H54 (cell line): ENCODE measurements at regions not wholly inside any gene's neighbourhood (a gene's known extent, or its start where the extent isn't known, plus 50 kb on each side); places are given as distances from the start of the nearest gene placed in this dataset.

Source experiments
- DNase-seq: peaks from one replicate; pipeline ENCODE4 v3.0.0; 2011; ENCODE audit warnings: low spot score, mixed read lengths; ENCODE audit not compliant: insufficient read length
- FAIRE-seq: peaks from 3 replicates; lab custom pipeline; 2011; peaks lifted over from hg19 to GRCh38; lab: Jason Lieb, UNC
- POLR2A ChIP-seq: IDR thresholded peaks from 2 replicates; pipeline ENCODE4 v1.6.1; 2011; ENCODE audit warnings: low read depth, mild to moderate bottlenecking, low read length

- DNase-seq = no peak
- no peak for TF ChIP-seq POLR2A
Observed at GRCh38 chr6:3651698-3652229, 99.7 kb downstream of the PXDC1 start.

GRCh38 chr6:3650959-3651697 is 100.4 kb downstream of the PXDC1 start:
- DNase-seq (no peak), FAIRE-seq (no peak)
- TF ChIP-seq POLR2A = no peak

More at GRCh38 chr6:3651698-3652229, 99.7 kb downstream of the PXDC1 start:
- no peak for FAIRE-seq

DNA sequence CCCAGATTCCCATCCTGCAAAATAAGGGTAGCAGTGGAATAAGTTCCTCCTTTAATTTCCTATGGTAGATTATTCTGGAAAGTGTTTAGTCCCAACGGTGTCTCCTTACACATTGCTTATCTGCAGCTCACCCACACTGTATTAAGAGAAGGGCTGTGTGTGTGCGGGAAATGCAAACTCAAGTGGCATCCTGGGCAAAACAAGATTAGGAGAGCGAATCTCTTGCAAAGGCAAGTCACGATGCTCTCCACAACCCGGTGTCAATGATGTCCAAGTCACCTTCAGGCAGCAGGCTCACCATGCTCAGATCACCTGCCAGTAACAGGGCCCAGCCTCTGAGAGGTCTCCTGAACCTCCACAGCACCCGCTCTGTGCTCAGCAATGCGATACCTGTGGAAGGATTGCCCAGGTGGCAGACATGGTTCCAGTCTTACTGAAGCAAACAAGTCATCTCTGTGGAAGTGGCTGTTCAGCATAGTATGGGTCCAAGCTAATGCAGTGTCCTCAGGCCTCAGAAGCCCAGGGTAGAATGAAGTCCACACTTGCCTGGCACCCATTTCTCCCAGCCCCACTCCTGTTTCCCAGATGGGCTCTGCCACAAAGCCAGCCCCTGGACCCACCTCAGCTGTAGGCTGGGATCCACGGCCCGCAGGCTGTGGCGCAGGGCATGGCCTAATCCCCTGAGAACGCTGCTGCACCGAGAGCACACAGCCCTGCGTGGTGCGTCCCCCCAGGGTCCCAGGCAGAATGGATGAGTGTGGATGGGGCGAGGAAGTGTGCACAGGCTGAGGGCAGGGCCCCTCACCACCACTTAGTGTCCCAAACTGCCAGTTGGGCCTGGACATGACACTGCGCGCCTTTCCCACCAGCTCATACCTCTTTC is 101.2 kb downstream of the PXDC1 start:
- FAIRE-seq (no peak), DNase-seq (no peak)
- TF ChIP-seq POLR2A = no peak

DNA sequence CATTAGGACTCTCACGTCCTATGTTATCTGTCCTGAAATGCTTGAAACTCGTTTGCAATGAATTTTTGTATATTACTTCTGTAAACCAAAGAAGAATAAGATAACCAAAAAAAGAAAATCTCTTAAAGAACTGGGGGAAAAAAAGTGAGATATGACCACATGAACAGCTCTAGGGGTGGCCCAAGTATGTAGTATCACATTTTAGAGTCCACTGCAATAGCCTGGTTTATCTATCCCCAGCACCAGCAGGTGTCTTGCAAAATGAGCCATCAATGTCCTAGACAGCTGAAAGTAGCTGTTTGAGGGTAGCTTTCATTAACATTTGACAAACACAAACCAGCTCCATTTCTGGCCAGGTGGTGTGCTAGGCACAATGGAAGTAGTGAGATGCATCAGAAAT is 102.8 kb downstream of the PXDC1 start:
- no peak for TF ChIP-seq POLR2A
- DNase-seq (no peak), FAIRE-seq (no peak)

GRCh38 chr6:3646616-3647362 is 104.7 kb downstream of the PXDC1 start:
- TF ChIP-seq POLR2A = no peak
- DNase-seq (no peak), FAIRE-seq (no peak)

DNA sequence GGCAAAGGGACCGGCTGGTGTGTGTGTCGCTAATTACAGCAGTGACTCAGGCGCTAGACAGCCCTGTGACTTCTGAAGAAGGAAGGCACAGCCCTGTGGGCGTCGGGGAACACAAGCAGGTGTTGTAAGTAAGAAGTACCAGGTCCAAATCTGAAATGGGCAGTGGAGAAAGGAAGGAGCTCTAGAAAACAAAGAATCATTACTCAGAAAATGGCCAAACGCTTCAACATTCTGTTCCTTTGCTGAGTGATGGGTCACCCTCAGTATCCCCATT is 106.8 kb downstream of the PXDC1 start:
- no peak for TF ChIP-seq POLR2A

DNA sequence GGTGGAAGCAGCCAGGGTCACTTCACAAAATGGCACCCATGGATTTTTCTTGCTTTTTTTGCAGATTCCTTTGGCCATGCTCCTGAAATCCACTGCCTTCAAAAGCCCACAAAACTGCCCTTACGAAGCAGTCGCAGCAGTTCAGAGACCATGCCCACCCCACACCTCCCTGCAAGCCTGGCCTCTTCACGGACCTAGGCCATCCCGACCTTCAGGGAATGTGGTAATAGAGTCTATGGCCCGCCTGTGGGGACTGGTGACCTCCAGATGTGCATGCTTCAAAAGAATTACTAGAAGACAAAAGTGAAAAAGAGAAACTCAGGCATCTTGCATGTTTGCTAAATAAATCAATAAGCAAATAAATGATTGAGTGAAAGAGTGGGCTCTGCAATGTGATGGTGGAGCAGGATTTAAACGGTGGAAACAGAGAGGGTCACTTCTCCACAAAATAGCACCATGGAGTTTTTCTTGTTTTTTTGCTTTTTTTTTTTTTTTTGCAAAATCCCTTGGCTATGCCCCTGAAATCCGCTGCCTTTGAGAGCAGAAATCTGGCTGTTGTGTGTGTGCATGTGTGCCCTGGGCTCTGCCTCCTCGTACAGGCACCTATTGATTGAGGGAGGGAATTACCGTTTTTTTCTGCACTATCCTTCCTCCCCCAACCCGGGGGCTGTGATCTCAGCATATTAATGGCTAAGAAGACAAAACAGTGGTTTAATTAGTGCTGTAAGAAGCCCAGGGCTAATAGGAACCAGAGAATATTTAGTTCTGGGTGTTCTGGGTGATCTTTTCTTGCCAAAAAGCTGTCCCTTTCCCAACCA is 107.4 kb downstream of the PXDC1 start:
- DNase-seq = no peak
- no peak for FAIRE-seq
- TF ChIP-seq POLR2A = no peak

More for the DNA sequence above, 106.8 kb downstream of the PXDC1 start:
- DNase-seq (no peak), FAIRE-seq (no peak)

- no peak for FAIRE-seq
- no peak for DNase-seq
Observed at GRCh38 chr6:3640868-3641267, 110.6 kb downstream of the PXDC1 start.

GRCh38 chr6:3638662-3639061 is 112.9 kb downstream of the PXDC1 start:
- FAIRE-seq (no peak), DNase-seq (no peak)
- no peak for TF ChIP-seq POLR2A

More at GRCh38 chr6:3640868-3641267, 110.6 kb downstream of the PXDC1 start:
- no peak for TF ChIP-seq POLR2A

GRCh38 chr6:3636060-3636459 is 115.5 kb downstream of the PXDC1 start:
- TF ChIP-seq POLR2A = no peak
- FAIRE-seq = no peak
- no peak for DNase-seq

GRCh38 chr6:3635482-3635881 is 116.0 kb downstream of the PXDC1 start:
- no peak for FAIRE-seq
- TF ChIP-seq POLR2A = no peak
- DNase-seq = no peak

- FAIRE-seq = no peak
- no peak for DNase-seq
- TF ChIP-seq POLR2A = no peak
Observed at GRCh38 chr6:3634280-3634816, 117.2 kb downstream of the PXDC1 start.

DNA sequence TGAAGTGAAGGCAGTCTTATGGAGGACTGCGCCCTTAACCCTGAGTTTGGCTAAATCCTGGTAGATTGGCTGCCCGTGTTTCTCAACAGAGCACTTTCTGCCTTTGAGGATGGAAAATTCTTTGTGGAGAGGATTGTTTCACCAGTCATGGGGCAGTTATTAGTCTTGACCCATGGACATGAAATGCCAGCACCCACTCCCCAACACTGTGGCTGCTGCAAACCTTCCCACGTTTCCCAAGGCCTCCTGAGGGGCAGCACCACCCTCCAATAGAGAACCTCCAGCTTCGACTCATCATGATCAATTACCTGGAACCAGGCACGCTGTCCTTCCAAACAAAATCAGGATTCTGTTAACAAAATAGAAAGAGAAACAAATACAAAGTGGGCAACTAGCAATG is 117.8 kb downstream of the PXDC1 start:
- TF ChIP-seq POLR2A = no peak
- no peak for FAIRE-seq

DNA sequence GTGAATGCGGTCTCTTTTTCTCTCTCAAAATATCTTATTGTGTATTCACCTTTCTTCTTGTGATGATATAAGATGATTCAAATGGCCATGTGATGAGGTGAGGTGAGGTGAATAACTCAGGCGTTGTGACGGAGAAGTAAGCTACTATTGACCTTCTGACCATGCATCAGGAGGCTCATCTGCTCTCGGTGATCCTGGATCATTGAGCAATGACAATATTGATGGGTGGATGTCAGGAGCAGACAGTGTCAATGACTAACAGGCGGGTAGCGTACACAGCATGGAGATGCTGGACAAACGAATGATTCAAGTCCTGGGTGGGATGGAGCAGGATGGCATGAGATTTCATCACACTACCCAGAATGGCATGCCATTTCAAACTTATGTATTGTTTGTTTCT is 119.6 kb downstream of the PXDC1 start:
- TF ChIP-seq POLR2A = no peak
- FAIRE-seq (no peak), DNase-seq (no peak)

More for the DNA sequence above, 117.8 kb downstream of the PXDC1 start:
- DNase-seq = no peak
